SU-DHL-6 (cell line): ENCODE measurements at regions not wholly inside any gene's neighbourhood (a gene's known extent, or its start where the extent isn't known, plus 50 kb on each side); places are given as distances from the start of the nearest gene placed in this dataset.

ENCODE experiments used
- EZH2phosphoT487 ChIP-seq: fragments of 200-600 bp; sonication (generic), shearing (Covaris generic); conservative IDR thresholded peaks from 2 replicates; pipeline ENCODE4 v1.6.1; 2018; ENCODE audit warnings: mild to moderate bottlenecking, antibody characterized with exemption, low read length, moderate library complexity, mixed read lengths
- TF ChIP-seq, protein P1 (sequence below): fragments of 200-600 bp; sonication (generic); IDR thresholded peaks from one replicate; pipeline ENCODE4 v1.5.1; 2017; ENCODE audit warnings: antibody characterized with exemption, mild to moderate bottlenecking, low read length, moderate library complexity; ENCODE audit not compliant: insufficient read depth, poor library complexity, severe bottlenecking

- TF ChIP-seq, protein P1, sequence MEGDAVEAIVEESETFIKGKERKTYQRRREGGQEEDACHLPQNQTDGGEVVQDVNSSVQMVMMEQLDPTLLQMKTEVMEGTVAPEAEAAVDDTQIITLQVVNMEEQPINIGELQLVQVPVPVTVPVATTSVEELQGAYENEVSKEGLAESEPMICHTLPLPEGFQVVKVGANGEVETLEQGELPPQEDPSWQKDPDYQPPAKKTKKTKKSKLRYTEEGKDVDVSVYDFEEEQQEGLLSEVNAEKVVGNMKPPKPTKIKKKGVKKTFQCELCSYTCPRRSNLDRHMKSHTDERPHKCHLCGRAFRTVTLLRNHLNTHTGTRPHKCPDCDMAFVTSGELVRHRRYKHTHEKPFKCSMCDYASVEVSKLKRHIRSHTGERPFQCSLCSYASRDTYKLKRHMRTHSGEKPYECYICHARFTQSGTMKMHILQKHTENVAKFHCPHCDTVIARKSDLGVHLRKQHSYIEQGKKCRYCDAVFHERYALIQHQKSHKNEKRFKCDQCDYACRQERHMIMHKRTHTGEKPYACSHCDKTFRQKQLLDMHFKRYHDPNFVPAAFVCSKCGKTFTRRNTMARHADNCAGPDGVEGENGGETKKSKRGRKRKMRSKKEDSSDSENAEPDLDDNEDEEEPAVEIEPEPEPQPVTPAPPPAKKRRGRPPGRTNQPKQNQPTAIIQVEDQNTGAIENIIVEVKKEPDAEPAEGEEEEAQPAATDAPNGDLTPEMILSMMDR = no peak
- TF ChIP-seq EZH2phosphoT487 = no peak
Observed at GRCh38 chr5:106020894-106021293, 1649.8 kb downstream of the EFNA5 start.
